Activated naive CD4-positive, alpha-beta T cell treated with anti-CD3 and anti-CD28 coated beads for 36 hours (primary cell): ENCODE measurements at regions not wholly inside any gene's neighbourhood (a gene's known extent, or its start where the extent isn't known, plus 50 kb on each side); places are given as distances from the start of the nearest gene placed in this dataset.

ENCODE experiments used
- CTCF ChIA-PET: fragments of 350-600 bp; sonication (Branson Sonifier 250); formaldehyde crosslinking; loops from one replicate; lab custom pipeline; 2021; ENCODE audit warnings: antibody characterized with exemption; lab: Charles Lee
- DNase-seq: peaks from one replicate; pipeline ENCODE4 v3.0.0-alpha.2; 2020
- H3K27ac Mint-ChIP-seq: one replicate; pipeline ENCODE4 v1.8.0; 2021; ENCODE audit warnings: mild to moderate bottlenecking, mixed read lengths
- H3K27me3 Mint-ChIP-seq: one replicate; pipeline ENCODE4 v1.8.0; 2021; ENCODE audit warnings: low read depth, mixed read lengths
- H3K36me3 Mint-ChIP-seq: one replicate; pipeline ENCODE4 v1.8.0; 2021; ENCODE audit warnings: low read depth, mixed read lengths
- H3K4me1 Mint-ChIP-seq: one replicate; pipeline ENCODE4 v1.8.0; 2021; ENCODE audit warnings: low read depth, mixed read lengths
- H3K4me3 Mint-ChIP-seq: one replicate; pipeline ENCODE4 v1.8.0; 2021; ENCODE audit warnings: mild to moderate bottlenecking, moderate library complexity, mixed read lengths
- H3K9me3 Mint-ChIP-seq: one replicate; pipeline ENCODE4 v1.8.0; 2021; ENCODE audit warnings: mixed read lengths
- intact Hi-C: fragments of 100-400 bp; cut with micrococcal nuclease; formaldehyde crosslinking; loops from one replicate; pipeline ENCODE4 v1.15.1; 2023

DNA sequence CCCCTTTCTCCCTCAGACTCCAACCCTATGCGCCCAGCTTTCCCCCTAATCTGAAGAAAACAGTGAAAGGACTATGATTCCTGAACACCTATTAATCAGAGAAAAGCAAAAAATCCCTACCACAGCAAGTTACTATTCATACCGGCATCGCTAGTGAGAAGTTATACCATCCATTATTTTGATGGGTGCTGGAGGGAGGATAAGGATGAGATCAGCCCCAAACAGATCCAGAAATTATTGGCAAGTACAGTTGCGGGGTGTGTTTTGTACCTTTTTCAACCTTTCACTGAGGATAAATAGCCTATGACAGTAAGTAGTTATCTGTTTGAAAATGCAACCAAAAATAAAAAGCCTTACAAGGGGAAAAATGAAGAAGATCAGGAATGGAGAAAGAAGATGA lies 59.9 kb upstream of the ADAMTS9 start:
- no peaks in the 10 kb centered on the region for H3K36me3 Mint-ChIP-seq
- DNase-seq = no peak
- no peak overlapping the region for H3K4me3 Mint-ChIP-seq
- intact Hi-C loops = no loop called here
- CTCF ChIA-PET = interaction anchor here (0.6 kb wide), 1 partner anchor 507 kb away, joined by 4 read pairs; no protein-coding TSS in a partner anchor
- no peak overlapping the region for H3K27ac Mint-ChIP-seq
- peaks cover 7% of the 10 kb centered on the region for H3K9me3 Mint-ChIP-seq
- H3K4me1 Mint-ChIP-seq = no peaks in the 10 kb centered on the region
- no peaks in the 10 kb centered on the region for H3K27me3 Mint-ChIP-seq

DNA sequence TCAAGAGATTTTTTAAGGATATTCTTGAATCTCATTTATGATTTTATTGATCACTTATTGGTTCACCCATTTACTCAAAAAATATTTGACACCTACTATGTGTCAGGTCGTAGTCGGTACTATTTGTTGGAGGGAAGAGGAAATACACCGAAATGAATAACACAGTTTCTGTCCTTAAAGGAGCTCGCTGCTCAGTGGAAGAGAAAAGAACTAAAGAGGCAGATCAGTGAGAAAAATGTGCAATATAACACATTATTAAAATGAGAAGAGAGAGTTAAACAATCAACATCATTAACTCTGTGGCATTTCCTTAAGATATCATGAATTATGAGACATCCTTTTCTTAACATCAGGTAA lies 56.1 kb upstream of the ADAMTS9 start:
- DNase-seq = no peak
- intact Hi-C loops = no loop called here
- Mint-ChIP-seq H3K27me3 (no peaks in the 10 kb centered on the region), H3K27ac (no peak overlapping the region), H3K9me3 (peaks cover 6% of the 10 kb centered on the region), H3K4me3 (no peak overlapping the region), H3K4me1 (no peaks in the 10 kb centered on the region), H3K36me3 (no peaks in the 10 kb centered on the region)
- CTCF ChIA-PET = no interaction called here

DNA sequence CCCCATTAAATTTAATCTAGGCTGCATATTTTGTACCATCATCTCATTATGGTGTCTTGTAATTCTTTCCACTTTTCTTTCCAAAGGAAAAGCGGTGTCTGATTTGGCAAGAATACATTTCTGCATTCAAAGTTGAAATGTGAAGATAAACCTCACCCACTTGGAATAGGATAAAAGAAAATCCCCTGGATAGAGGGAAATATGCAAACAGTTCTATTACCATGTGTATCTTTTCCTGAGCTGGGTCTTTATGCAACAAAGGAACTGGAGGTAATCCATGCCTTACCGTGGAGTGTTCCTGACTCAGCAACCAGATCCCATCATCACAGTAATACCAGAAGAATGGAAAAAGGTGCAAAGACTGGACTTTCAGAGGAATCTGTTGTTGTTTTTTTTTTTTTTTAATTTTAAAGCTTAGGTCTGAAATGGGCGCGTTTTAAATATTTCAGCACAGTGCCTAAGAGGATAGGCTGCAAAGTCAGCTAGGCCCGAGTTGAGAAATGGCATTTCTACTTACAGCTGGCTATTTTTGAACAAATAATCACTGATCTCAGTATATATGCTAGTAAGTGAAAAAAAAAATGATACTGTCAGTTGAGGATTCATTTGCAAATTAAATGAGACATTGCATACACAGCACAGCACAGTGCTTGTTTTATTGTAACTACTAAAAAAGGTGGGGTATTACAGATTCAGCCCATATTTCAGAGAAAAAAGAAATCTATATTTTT lies 55.5 kb upstream of the ADAMTS9 start:
- intact Hi-C loops = no loop called here
- CTCF ChIA-PET = interaction anchor here (0.6 kb wide), 1 partner anchor 38 kb away, joined by 4 read pairs; no protein-coding TSS in a partner anchor
- H3K4me3 Mint-ChIP-seq = no peak overlapping the region
- H3K4me1 Mint-ChIP-seq = no peaks in the 10 kb centered on the region
- no peak overlapping the region for H3K27ac Mint-ChIP-seq
- no peaks in the 10 kb centered on the region for H3K27me3 Mint-ChIP-seq
- peaks cover 6% of the 10 kb centered on the region for H3K9me3 Mint-ChIP-seq
- DNase-seq = no peak
- H3K36me3 Mint-ChIP-seq = no peaks in the 10 kb centered on the region

DNA sequence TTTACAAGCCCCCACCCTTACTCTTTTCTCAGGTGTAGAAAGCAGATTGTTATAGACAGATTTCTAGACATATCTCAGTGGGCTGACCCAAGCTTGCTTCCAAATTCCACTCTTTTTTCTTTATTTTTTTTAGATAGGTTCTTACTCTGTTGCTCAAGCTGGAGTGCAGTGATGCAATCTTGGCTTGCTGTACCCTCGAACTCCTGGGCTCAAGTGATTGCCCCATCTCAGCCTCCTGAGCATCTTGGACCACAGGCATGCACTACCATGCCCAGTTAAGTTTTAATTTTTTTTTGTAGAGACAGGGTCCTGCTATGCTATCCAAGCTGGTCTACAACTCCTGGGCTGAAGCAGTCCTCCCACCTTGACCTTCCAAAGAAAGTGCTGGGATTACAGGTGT lies 53.5 kb upstream of the ADAMTS9 start:
- intact Hi-C loops = no loop called here
- no peak for DNase-seq

DNA sequence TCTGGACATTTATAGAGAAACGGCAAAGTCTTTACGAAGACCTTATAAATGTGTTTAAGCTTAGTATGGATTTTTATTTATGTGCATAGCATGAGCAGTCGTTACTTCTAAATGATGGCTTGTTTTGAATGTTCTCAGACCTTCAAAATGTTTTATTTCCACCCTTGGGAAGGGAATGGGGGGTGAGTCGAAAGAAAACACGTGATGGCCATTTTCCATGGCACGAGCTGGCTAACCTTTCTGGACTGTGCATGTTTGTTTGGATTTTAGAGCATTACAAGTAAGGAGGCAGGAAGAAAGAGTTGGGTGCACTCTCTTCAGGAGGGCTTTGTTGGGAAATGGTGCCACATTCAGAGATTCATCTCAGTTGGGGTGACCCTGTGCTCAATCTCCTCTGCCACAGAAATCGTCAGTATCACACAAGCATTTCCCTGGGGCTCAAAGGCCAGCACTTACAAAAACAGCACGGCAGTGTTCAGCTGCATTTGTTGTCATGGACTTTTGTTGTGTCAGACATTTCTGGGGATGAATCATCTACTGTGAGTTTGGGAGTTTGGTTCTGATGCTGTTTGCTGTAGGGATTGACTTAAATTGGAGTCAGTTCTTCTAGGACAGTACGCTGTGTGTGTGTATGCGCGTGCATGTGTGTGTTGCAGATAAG lies 52.3 kb upstream of the ADAMTS9 start:
- no peaks in the 10 kb centered on the region for H3K4me1 Mint-ChIP-seq
- DNase-seq = no peak
- H3K4me3 Mint-ChIP-seq = no peak overlapping the region
- intact Hi-C loops = no loop called here
- no peaks in the 10 kb centered on the region for H3K27me3 Mint-ChIP-seq
- no peak overlapping the region for H3K27ac Mint-ChIP-seq
- CTCF ChIA-PET = interaction anchor here (0.6 kb wide), 1 partner anchor 62 kb away, joined by 4 read pairs; no protein-coding TSS in a partner anchor
- H3K9me3 Mint-ChIP-seq = peaks cover 5% of the 10 kb centered on the region
- no peaks in the 10 kb centered on the region for H3K36me3 Mint-ChIP-seq

More for the DNA sequence above, 53.5 kb upstream of the ADAMTS9 start:
- Mint-ChIP-seq H3K36me3 (no peaks in the 10 kb centered on the region), H3K4me3 (no peak overlapping the region), H3K27me3 (no peaks in the 10 kb centered on the region), H3K27ac (no peak overlapping the region), H3K9me3 (peaks cover 5% of the 10 kb centered on the region), H3K4me1 (no peaks in the 10 kb centered on the region)
- CTCF ChIA-PET = no interaction called here
